ENCODE measurements at regions not wholly inside any gene's neighbourhood (a gene's known extent, or its start where the extent isn't known, plus 50 kb on each side); places are given as distances from the start of the nearest gene placed in this dataset.
"Not testable (repeated sequence)": the region's sequence is repeated elsewhere in the genome, so short reads cannot be mapped to it uniquely, and the experiment has no call there.

DNA sequence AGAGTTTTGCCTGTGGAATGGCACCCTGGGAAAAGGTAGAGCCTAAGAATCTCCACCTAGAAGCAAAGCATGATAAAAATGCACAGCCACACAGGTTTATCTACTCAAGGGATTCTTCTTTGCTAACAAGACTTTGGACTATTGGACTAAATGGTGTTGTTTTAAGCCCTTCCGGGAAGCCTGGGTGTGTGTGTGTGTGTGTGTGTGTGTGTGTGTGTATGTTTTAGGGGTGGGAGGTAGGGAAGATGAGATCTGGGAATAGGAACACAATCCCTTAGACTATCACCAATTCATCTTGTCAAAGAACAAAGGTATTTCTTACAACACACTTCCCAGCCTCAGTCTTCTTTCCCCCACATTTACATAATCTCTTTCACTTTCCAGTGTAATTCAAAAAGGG, 327.5 kb upstream of the FGF16 start:
- Histone ChIP-seq H3K36me3 (ENCODE audit: control insufficient read depth in 2 of 2, insufficient read depth in 1 of 2, low read length in 2 of 2) (no peaks in the 10 kb centered on the region), H3K9me3 (ENCODE audit: control insufficient read depth, insufficient read depth, low read depth, low read length) (no peaks in the 10 kb centered on the region), H3K27ac (ENCODE audit: extremely low read depth, low read depth, low read length) (no peak overlapping the region), H3K4me1 (ENCODE audit: control insufficient read depth, insufficient read depth, low read length) (no peaks in the 10 kb centered on the region), H3K4me3 (ENCODE audit: low read depth, low read length) (no peak overlapping the region)
- POLR2A ChIA-PET: no interaction called here
- TF ChIP-seq ZNF664 (tag by site-specific recombination; IDR thresholded peaks at IDR 0.05) (no peak), PRDM1 (tag by site-specific recombination; IDR thresholded peaks at IDR 0.05) (no peak), ZNF623 (tag by site-specific recombination; IDR thresholded peaks at IDR 0.05) (no peak), ZNF510 (tag by site-specific recombination; IDR thresholded peaks at IDR 0.05; ENCODE audit: insufficient replicate concordance) (no peak), ZNF501 (tag by site-specific recombination; IDR thresholded peaks at IDR 0.05) (no peak), ZFHX2 (tag by site-specific recombination; conservative IDR thresholded peaks at IDR 0.05) (no peak), ZNF792 (tag by site-specific recombination; IDR thresholded peaks at IDR 0.05) (no peak), KLF17 (tag by site-specific recombination; IDR thresholded peaks at IDR 0.05) (no peak), ZNF529 (tag by site-specific recombination; IDR thresholded peaks at IDR 0.05; ENCODE audit: insufficient replicate concordance) (no peak), YY2 (tag by site-specific recombination; IDR thresholded peaks at IDR 0.05) (no peak), WT1 (tag by site-specific recombination; IDR thresholded peaks at IDR 0.05) (no peak), ZNF2 (tag by site-specific recombination; IDR thresholded peaks at IDR 0.05) (no peak), GLIS2 (tag by site-specific recombination; IDR thresholded peaks at IDR 0.05) (no peak), PATZ1 (tag by site-specific recombination; IDR thresholded peaks at IDR 0.05) (no peak), ZNF707 (tag by site-specific recombination; IDR thresholded peaks at IDR 0.05) (no peak), GFI1B (tag by site-specific recombination; IDR thresholded peaks at IDR 0.05) (no peak), ZNF660 (tag by site-specific recombination; IDR thresholded peaks at IDR 0.05) (no peak), BCL11B (tag by site-specific recombination; IDR thresholded peaks at IDR 0.05; ENCODE audit: low read depth) (no peak), RBAK (tag by site-specific recombination; IDR thresholded peaks at IDR 0.05) (no peak)
- TF ChIP-seq, protein P1, sequence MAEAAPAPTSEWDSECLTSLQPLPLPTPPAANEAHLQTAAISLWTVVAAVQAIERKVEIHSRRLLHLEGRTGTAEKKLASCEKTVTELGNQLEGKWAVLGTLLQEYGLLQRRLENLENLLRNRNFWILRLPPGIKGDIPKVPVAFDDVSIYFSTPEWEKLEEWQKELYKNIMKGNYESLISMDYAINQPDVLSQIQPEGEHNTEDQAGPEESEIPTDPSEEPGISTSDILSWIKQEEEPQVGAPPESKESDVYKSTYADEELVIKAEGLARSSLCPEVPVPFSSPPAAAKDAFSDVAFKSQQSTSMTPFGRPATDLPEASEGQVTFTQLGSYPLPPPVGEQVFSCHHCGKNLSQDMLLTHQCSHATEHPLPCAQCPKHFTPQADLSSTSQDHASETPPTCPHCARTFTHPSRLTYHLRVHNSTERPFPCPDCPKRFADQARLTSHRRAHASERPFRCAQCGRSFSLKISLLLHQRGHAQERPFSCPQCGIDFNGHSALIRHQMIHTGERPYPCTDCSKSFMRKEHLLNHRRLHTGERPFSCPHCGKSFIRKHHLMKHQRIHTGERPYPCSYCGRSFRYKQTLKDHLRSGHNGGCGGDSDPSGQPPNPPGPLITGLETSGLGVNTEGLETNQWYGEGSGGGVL (tag by site-specific recombination; IDR thresholded peaks at IDR 0.05): no peak
- CTCF ChIA-PET: interaction anchor here (0.8 kb wide), 1 partner anchor 930 kb away, joined by 4 read pairs; no protein-coding TSS in a partner anchor

DNA sequence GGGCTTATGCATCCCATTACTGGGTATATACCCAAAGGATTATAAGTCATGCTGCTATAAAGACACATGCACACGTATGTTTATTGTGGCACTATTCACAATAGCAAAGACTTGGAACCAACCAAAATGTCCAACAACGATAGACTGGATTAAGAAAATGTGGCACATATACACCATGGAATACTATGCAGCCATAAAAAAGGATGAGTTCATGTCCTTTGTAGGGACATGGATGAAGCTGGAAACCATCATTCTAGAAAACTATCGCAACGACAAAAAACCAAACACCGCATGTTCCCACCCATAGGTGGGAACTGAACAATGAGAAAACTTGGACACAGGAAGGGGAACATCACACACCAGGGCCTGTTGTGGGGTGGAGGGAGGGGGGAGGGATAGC, 323.3 kb upstream of the FGF16 start:
- POLR2A ChIA-PET; H3K4me3 ChIP-seq (ENCODE audit: low read depth, low read length); H3K4me1 ChIP-seq (ENCODE audit: control insufficient read depth, insufficient read depth, low read length); CTCF ChIA-PET; H3K9me3 ChIP-seq (ENCODE audit: control insufficient read depth, insufficient read depth, low read depth, low read length); H3K27ac ChIP-seq (ENCODE audit: extremely low read depth, low read depth, low read length); H3K36me3 ChIP-seq (ENCODE audit: control insufficient read depth in 2 of 2, insufficient read depth in 1 of 2, low read length in 2 of 2): not testable (repeated sequence)
- TF ChIP-seq, protein P2, sequence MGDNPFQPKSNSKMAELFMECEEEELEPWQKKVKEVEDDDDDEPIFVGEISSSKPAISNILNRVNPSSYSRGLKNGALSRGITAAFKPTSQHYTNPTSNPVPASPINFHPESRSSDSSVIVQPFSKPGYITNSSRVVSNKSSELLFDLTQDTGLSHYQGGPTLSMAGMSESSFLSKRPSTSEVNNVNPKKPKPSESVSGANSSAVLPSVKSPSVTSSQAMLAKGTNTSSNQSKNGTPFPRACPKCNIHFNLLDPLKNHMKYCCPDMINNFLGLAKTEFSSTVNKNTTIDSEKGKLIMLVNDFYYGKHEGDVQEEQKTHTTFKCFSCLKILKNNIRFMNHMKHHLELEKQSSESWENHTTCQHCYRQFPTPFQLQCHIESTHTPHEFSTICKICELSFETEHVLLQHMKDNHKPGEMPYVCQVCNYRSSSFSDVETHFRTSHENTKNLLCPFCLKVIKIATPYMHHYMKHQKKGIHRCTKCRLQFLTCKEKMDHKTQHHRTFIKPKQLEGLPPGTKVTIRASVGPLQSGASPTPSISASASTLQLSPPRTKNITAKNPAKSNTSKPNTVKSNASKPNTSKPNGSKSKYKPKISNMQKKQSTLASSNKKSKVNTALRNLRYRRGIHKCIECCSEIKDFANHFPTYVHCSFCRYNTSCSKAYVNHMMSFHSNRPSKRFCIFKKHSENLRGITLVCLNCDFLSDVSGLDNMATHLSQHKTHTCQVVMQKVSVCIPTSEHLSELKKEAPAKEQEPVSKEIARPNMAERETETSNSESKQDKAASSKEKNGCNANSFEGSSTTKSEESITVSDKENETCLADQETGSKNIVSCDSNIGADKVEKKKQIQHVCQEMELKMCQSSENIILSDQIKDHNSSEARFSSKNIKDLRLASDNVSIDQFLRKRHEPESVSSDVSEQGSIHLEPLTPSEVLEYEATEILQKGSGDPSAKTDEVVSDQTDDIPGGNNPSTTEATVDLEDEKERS (tag by site-specific recombination; IDR thresholded peaks at IDR 0.05): peak; percentile 85
- TF ChIP-seq ZNF146 (tag by site-specific recombination; IDR thresholded peaks at IDR 0.05): peak; percentile 80

- H3K27ac ChIP-seq (ENCODE audit: extremely low read depth, low read depth, low read length); H3K9me3 ChIP-seq (ENCODE audit: control insufficient read depth, insufficient read depth, low read depth, low read length); CTCF ChIA-PET; H3K4me3 ChIP-seq (ENCODE audit: low read depth, low read length); H3K4me1 ChIP-seq (ENCODE audit: control insufficient read depth, insufficient read depth, low read length); POLR2A ChIA-PET; H3K36me3 ChIP-seq (ENCODE audit: control insufficient read depth in 2 of 2, insufficient read depth in 1 of 2, low read length in 2 of 2): not testable (repeated sequence)
Observed at GRCh38 chrX:77127571-77127970, 319.6 kb upstream of the FGF16 start.
